Vagina (tissue), 2 donors: ENCODE measurements at regions not wholly inside any gene's neighbourhood (a gene's known extent, or its start where the extent isn't known, plus 50 kb on each side); places are given as distances from the start of the nearest gene placed in this dataset.

Experiments
- DNase-seq, 2 donors: peaks; one replicate each; pipeline ENCODE4 v3.0.0-alpha.2; 2017; ENCODE audit errors: extremely low spot score in 2 of 2
- H3K27ac ChIP-seq: fragments of 200-600 bp; sonication (generic); one replicate; pipeline ENCODE4 v1.5.1; 2019
- H3K27me3 ChIP-seq: fragments of 200-600 bp; sonication (generic); one replicate; pipeline ENCODE4 v1.5.1; 2019
- H3K36me3 ChIP-seq, 2 donors: fragments of 200-600 bp; sonication (generic); one replicate each; pipeline ENCODE4 v1.5.1; 2017 to 2019
- H3K4me1 ChIP-seq: fragments of 200-600 bp; sonication (generic); one replicate; pipeline ENCODE4 v1.5.1; 2019
- H3K4me3 ChIP-seq, 2 donors: fragments of 200-600 bp; sonication (generic); 1 replicate in 1 of 2; 2 replicates in 1 of 2; pipeline ENCODE4 v1.5.1; 2016 to 2019
- H3K9me3 ChIP-seq: fragments of 200-600 bp; sonication (generic); one replicate; pipeline ENCODE4 v1.5.1; 2019
- POLR2A ChIP-seq, 2 donors: fragments of 450-650 bp; IDR thresholded peaks; one replicate each; pipeline ENCODE4 v1.6.1; 2017; ENCODE audit warnings: antibody characterized with exemption in 2 of 2, mild to moderate bottlenecking in 2 of 2, moderate library complexity in 2 of 2
- POLR2AphosphoS5 ChIP-seq, 2 donors: sonication (generic); formaldehyde crosslinking; IDR thresholded peaks; one replicate each; pipeline ENCODE4 v1.9.0; 2017; ENCODE audit warnings: antibody characterized with exemption in 2 of 2, mild to moderate bottlenecking in 2 of 2, low read depth in 1 of 2; ENCODE audit not compliant: insufficient read depth in 1 of 2
- intact Hi-C: fragments of 100-400 bp; cut with DNase I; formaldehyde crosslinking; loops from one replicate; pipeline ENCODE4 v1.15.1; 2023
- TF ChIP-seq, protein P1 (sequence below), 3 experiments: fragments of 450-650 bp in 2 of 3; fragments of 200-600 bp in 1 of 3; sonication (generic) in 1 of 3; IDR thresholded peaks; one replicate each; pipeline ENCODE4 v1.5.1; 2017 to 2019; ENCODE audit warnings: antibody characterized with exemption in 3 of 3, mild to moderate bottlenecking in 2 of 3, moderate library complexity in 2 of 3

DNA sequence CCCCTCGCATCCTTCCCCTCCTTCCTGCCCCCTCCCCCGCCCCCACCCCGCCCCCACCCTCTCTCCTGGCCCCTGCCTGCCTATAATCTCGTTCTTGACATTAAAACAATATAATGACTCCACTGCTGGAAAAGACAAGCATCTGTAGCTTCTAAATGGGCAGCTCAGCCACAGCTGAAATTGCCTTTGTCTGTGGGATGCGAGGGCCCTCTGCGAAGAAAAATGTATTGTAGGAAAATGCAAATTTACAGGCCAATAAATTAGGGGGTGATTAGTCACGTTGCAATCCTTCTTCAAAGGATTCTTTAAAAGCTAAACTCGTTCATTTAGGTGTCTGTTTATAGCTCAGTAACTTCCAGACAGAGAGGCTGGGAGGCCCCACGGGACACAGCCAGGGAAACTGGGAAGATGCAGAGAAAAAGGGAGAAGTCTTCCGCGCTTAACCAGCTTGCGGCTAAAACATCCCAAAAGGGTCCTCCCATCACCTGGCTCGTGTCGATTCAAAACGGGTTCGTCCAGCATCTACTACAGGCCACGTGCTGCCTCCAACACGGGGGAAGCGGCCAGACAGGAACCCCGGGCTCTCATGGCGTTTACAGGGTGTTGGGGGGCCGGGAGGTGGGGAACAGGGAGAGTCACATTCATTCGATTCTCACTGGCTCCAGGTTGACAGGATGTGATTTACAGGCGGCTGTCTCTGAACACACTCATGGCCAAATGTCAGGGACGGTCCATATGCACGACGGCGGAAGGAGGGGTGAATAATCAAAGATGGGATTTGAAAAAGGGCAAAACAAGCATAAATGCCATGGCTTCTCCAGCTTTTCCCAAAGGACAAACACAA lies 100.5 kb upstream of the ZBTB40 start:
- intact Hi-C loops = no loop called here
- no peaks in the 10 kb centered on the region for H3K27me3 ChIP-seq

DNA sequence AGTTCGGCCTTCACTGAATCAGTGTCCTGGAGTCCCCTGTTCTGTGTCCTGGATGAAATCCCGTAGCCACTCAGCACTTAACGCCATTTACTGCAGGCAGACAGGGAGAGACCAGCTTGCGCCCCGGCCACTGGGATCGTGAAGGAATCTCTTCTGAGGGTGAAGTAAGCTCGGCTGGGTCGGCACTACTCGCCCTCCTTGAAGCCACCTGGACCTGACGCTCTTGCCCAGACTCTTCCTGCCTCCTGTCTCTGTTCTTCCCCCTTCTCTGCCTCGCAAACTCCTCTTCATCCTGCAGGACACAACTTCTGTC lies 99.9 kb upstream of the ZBTB40 start:
- Histone ChIP-seq H3K27me3 (no peaks in the 10 kb centered on the region), H3K9me3 (no peaks in the 10 kb centered on the region), H3K36me3 (no peaks in the 10 kb centered on the region), H3K4me3 (no peak overlapping the region), H3K4me1 (peaks cover 21% of the 10 kb centered on the region), H3K27ac (no peak overlapping the region)
- DNase-seq = no peak
- TF ChIP-seq POLR2A (IDR thresholded peaks at IDR 0.05) (no peak), POLR2AphosphoS5 (IDR thresholded peaks at IDR 0.05; ENCODE audit: insufficient read depth in 1 of 2, low read depth in 1 of 2) (no peak)
- TF ChIP-seq, protein P1, sequence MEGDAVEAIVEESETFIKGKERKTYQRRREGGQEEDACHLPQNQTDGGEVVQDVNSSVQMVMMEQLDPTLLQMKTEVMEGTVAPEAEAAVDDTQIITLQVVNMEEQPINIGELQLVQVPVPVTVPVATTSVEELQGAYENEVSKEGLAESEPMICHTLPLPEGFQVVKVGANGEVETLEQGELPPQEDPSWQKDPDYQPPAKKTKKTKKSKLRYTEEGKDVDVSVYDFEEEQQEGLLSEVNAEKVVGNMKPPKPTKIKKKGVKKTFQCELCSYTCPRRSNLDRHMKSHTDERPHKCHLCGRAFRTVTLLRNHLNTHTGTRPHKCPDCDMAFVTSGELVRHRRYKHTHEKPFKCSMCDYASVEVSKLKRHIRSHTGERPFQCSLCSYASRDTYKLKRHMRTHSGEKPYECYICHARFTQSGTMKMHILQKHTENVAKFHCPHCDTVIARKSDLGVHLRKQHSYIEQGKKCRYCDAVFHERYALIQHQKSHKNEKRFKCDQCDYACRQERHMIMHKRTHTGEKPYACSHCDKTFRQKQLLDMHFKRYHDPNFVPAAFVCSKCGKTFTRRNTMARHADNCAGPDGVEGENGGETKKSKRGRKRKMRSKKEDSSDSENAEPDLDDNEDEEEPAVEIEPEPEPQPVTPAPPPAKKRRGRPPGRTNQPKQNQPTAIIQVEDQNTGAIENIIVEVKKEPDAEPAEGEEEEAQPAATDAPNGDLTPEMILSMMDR (IDR thresholded peaks at IDR 0.05) = no peak
- intact Hi-C loops = no loop called here

More for the DNA sequence above, 100.5 kb upstream of the ZBTB40 start:
- H3K4me1 ChIP-seq = peaks cover 21% of the 10 kb centered on the region
- no peaks in the 10 kb centered on the region for H3K9me3 ChIP-seq
- peak overlapping the region in 1 of 2 donors; percentile 28 for H3K4me3 ChIP-seq
- no peaks in the 10 kb centered on the region for H3K36me3 ChIP-seq
- no peak for DNase-seq
- no peak overlapping the region for H3K27ac ChIP-seq
- TF ChIP-seq, protein P1 (IDR thresholded peaks at IDR 0.05) = no peak
- TF ChIP-seq POLR2AphosphoS5 (IDR thresholded peaks at IDR 0.05; ENCODE audit: insufficient read depth in 1 of 2, low read depth in 1 of 2) (no peak), POLR2A (IDR thresholded peaks at IDR 0.05) (no peak)

DNA sequence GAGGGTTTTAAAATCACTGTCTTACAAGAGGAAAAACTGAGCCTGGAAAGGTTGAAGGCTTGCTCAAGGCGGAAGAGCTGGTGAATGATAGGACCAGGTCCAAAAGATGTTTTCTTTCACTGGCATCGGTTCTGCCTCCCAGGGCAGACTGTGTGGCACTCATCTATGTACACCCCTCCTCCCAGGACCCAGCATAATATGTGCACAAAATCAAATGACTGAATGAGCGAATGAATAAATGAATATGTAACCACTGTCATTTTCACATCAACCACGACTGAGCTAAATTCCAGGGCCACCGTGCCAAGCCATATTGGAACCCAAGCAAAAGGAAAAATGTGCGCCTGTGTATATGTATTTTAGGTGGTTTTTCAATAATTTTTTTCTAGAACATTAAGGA lies 99.3 kb upstream of the ZBTB40 start:
- no peak overlapping the region for H3K4me3 ChIP-seq
- H3K27ac ChIP-seq = no peak overlapping the region
- intact Hi-C loops = no loop called here
- H3K9me3 ChIP-seq = no peaks in the 10 kb centered on the region
- peaks cover 21% of the 10 kb centered on the region for H3K4me1 ChIP-seq
- no peak for DNase-seq
- H3K36me3 ChIP-seq = no peaks in the 10 kb centered on the region
- TF ChIP-seq, protein P1 (IDR thresholded peaks at IDR 0.05) = no peak
- TF ChIP-seq POLR2AphosphoS5 (IDR thresholded peaks at IDR 0.05; ENCODE audit: insufficient read depth in 1 of 2, low read depth in 1 of 2) (no peak), POLR2A (IDR thresholded peaks at IDR 0.05) (no peak)
- no peaks in the 10 kb centered on the region for H3K27me3 ChIP-seq

DNA sequence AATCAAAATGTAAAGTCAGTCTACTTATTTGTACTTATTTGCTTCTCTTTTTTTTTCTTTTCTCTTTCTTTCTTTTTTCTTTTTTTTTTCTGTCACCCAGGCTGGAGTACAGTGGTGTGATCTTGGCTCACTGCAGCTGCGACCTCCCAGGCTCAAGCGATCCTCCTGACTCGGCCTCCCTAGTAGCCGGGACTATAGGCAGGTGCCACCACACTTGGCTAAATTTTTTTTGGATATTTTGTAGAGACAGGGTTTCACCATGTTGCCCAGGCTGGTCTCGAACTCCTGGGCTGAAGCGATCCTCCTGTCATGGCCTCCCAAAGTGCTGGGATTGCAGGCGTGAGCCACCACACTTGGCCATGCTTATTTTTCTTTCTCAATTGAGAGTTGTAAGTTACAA lies 98.8 kb upstream of the ZBTB40 start:
- no peak overlapping the region for H3K27ac ChIP-seq
- H3K4me3 ChIP-seq = no peak overlapping the region
- no peak for DNase-seq
- no peak for TF ChIP-seq POLR2A (IDR thresholded peaks at IDR 0.05)
- TF ChIP-seq POLR2AphosphoS5 (IDR thresholded peaks at IDR 0.05; ENCODE audit: insufficient read depth in 1 of 2, low read depth in 1 of 2) = no peak
- TF ChIP-seq, protein P1 (IDR thresholded peaks at IDR 0.05) = no peak
- intact Hi-C loops = no loop called here
- no peaks in the 10 kb centered on the region for H3K9me3 ChIP-seq
- no peaks in the 10 kb centered on the region for H3K36me3 ChIP-seq
- H3K27me3 ChIP-seq = no peaks in the 10 kb centered on the region
- peaks cover 21% of the 10 kb centered on the region for H3K4me1 ChIP-seq

DNA sequence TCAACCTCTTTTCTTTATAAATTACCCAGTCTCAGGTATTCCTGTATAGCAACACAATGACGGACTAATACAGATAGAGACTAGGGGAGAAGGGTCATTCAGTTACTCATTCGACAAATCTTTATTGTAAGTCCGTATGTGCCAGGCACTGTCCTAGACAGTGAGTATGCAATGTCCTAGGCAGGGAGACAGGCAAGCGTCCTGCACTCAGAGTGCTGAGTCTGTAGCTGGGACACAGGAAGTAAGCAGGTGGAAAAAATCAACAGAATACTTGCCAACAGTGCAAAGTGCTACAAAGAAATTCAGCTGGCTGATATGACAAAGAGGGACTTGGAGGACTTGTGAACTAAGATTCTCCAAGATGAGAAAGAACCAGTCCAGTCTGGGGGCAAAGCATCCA lies 92.2 kb upstream of the ZBTB40 start:
- TF ChIP-seq POLR2A (IDR thresholded peaks at IDR 0.05) (no peak), POLR2AphosphoS5 (IDR thresholded peaks at IDR 0.05; ENCODE audit: insufficient read depth in 1 of 2, low read depth in 1 of 2) (no peak)
- TF ChIP-seq, protein P1 (IDR thresholded peaks at IDR 0.05) = no peak
- intact Hi-C loops = no loop called here
- no peaks in the 10 kb centered on the region for H3K36me3 ChIP-seq
- no peak overlapping the region for H3K4me3 ChIP-seq
- no peak for DNase-seq
- no peaks in the 10 kb centered on the region for H3K27me3 ChIP-seq
- no peak overlapping the region for H3K27ac ChIP-seq
- no peaks in the 10 kb centered on the region for H3K9me3 ChIP-seq
- no peaks in the 10 kb centered on the region for H3K4me1 ChIP-seq
